Activated gamma-delta T cell treated with anti-CD3 and anti-CD28 coated beads, Interleukin-2, amount 50 U/mL, for 16 hours (primary cell): ENCODE measurements at regions not wholly inside any gene's neighbourhood (a gene's known extent, or its start where the extent isn't known, plus 50 kb on each side); places are given as distances from the start of the nearest gene placed in this dataset.
"Not testable (repeated sequence)": the region's sequence is repeated elsewhere in the genome, so short reads cannot be mapped to it uniquely, and the experiment has no call there.

ENCODE experiments used
- DNase-seq: peaks from one replicate; pipeline ENCODE4 v3.0.0-alpha.2; 2020; ENCODE audit warnings: low read depth

- DNase-seq, result not testable (repeated sequence)
These were observed 411.2 kb downstream of the RAB38 start for GRCh38 chr11:87764075-87764474.

DNA sequence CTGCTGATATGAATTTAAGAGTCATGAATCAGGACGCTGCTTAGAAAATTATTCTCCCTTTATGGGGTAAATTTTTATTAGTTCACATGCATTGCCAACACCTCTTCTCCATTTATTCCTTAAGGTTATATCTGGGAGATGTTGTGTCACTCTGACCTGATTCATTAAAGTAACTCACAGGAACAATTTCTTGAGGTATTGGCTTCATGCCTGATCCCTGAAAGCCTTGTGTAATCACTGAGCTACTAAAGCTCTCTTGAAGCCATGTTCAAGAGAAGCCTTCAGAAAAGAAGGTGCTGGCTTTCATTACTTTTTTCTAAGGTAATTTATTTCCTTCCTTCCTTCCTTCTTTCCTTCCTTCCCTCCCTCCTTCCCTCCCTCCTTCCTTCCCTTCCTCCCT is 420.6 kb downstream of the RAB38 start:
- DNase-seq, result no peak

DNA sequence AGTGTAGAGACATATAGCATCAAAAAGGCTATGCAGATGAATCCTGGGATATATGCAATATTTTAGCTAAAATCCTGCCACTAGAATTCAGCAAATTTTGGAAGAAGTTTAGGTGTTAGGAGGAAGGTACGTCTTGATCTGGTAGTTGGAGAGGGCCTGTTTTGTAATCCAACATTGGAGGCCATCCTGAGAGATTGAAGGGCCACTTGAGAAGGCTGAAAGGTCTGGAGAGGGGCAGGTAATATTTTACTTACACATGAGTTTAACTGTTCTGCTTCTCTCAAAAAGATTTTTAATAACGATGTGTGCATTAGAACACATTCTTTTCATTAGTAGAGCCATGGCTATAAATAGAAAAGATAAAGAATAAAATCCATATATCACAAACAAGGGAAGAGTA is 422.1 kb downstream of the RAB38 start:
- no peak for DNase-seq

GRCh38 chr11:87743007-87743406 is 432.2 kb downstream of the RAB38 start:
- DNase-seq, result no peak

- DNase-seq, result no peak
These were observed 434.3 kb downstream of the RAB38 start for GRCh38 chr11:87740968-87741367.

DNA sequence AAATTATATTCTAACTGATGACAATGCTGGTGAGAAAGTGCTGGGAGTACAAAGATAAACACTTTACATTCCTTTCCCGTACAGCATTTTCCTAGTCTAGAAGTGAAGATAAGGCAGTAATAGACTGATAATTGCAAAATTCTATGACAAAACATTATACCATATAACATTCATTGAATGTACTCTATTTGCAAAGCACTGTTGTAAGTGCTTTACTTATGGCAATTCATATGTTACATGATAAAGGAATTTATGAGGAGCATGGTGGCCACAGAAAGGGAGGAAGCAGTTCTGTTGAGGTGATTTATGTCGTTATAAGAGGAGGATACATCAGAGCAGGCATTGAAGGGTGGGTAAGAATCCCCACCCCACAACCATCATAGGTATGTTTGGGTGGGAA is 434.8 kb downstream of the RAB38 start:
- no peak for DNase-seq

DNA sequence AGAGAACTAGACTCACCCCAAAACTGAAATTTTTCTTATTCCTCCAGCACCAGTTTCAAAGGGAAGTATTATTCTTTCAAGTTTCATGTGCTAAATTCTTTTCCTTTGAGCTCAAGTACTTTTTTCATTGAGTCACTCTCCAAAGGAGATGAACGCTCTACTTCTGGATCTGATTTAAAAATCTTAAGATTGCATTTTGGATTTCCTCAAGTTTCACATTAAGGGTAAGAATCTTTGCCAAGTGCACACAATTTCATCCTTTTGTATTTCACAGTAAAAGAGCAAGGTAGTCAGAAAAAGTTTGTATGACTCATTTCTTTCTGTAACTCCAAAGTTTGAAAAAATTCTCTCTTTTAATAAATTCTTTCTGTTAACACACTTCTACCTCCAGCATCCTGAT is 435.5 kb downstream of the RAB38 start:
- no peak for DNase-seq

DNA sequence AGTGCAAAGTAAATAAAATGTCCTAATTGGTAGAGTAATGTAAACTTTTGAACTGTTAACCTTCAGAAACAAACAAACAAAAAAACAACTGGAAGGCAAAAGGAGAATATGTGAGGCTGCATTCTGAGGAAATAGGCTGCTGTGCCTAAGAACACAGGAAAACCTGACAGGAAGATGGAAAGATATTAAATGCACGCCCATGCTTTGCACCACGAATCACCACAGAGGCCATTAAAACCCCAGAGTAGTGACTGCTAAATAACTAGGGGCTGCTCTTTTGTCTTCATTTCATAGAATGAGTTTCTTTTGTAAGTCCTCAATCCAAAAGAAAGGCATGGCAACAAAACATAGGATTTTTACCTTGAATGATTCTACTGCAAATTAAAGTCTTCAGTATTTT is 436.0 kb downstream of the RAB38 start:
- DNase-seq, result no peak

DNA sequence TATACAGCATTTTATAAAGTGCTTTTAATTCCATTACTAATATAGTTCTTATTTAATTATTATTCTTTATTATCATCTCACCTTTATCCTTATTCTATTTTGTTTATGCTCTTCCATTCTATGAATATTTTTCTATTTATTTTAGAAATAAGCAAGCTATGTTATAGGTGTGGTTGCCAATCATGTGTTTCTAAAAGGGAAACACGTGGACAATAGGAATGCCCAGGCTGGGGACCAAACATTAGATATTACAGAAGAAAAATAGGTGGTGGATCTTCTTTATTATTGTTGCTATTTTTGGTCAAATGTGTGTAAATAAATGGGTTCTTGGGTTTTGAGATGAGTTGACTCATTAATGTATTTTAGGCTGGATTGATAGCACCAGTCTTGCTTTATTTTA is 438.3 kb downstream of the RAB38 start:
- no peak for DNase-seq

GRCh38 chr11:87726506-87726905 is 448.7 kb downstream of the RAB38 start:
- DNase-seq, result no peak

- no peak for DNase-seq
These were observed 450.9 kb downstream of the RAB38 start for GRCh38 chr11:87724358-87724757.

DNA sequence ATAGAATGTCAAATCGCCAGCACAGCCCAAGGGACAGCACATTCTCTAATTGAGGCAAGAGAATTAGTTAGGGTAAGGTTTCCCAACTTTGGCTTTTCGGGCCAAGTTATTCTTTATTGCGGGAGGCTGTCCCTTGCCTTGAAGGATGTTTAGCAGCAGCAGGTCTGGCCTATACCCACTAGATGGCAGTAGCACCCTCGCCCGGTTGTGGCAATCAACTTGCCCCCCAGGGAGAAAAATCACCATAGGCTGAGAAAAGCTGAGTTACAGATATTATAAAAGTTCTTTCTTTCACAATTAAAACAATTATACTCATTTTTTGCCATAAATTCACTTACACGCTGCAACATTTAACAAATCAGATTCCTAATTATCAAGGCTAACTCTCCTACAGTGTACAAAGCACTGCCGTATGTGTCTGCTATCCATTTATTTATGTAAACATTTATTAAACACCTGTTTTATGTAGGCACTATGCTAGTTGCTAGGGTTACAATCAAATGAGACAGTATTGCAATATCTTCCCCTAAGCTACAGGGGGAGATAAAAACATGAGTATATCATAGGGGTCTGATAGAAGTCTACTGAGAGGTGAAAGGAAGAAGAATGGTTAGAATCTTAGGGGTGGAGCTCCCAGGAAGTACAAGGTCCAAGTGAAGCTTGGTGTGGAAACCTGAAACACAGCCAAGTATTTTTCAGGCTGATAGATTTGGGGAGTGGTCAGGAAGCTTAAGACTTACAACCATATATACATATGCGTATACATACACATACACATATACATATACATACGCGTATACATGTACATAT is 452.3 kb downstream of the RAB38 start:
- DNase-seq, result no peak

- DNase-seq, result no peak
These were observed 455.7 kb downstream of the RAB38 start for GRCh38 chr11:87719326-87720073.

DNA sequence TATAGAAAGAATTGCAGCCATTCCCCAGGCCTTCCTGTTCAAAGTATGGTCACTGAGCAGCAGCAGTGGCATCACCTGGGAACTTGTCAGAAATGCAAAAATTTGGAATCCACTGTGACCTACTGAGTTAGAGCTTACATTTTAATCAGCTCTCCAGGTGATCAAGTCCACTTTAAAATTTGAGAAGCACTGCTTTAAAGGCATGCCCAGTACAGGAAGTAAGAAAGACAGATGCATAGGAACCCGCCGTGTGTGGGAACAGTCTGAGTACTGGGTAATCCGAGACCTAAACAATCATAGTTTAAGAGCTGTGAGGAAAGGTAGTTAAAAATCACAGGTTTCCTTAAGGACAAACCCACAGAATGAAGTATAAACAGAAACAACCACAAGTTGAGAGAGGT is 462.4 kb downstream of the RAB38 start:
- DNase-seq, result no peak

DNA sequence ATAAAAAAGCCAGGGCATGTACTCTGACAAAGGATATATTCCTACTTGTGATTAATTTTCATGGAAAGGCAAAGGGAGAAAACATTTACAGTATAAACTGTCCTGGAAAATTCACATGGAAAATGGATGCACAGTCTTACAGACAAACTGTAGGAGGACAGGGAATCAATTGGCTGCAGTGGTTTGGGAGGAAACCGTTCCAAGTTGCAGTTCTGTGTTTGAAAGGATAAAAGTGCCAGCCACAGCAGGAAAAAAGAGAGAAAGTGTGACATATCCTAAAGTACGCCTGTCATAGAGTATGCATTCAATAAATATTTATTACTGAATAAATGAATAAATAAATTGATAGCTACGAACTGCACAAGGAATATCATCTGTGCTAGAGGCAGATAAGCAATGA is 462.9 kb downstream of the RAB38 start:
- DNase-seq, result no peak

DNA sequence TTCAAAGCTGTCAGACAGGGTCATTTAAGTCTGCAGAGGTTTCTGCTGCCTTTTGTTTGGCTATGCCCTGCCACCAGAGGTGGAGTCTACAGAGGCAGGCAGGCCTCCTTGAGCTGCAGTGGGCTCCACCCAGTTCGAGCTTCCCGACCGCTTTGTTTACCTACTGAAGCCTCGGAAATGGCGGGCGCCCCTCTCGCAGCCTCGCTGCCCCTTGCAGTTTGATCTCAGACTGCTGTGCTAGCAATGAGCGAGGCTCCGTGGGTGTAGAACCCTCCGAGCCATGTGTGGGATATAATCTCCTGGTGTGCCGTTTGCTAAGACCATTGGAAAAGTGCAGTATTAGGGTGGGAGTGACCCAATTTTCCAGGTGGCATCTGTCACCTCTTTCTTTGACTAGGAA is 471.7 kb downstream of the RAB38 start:
- not testable (repeated sequence) for DNase-seq

DNA sequence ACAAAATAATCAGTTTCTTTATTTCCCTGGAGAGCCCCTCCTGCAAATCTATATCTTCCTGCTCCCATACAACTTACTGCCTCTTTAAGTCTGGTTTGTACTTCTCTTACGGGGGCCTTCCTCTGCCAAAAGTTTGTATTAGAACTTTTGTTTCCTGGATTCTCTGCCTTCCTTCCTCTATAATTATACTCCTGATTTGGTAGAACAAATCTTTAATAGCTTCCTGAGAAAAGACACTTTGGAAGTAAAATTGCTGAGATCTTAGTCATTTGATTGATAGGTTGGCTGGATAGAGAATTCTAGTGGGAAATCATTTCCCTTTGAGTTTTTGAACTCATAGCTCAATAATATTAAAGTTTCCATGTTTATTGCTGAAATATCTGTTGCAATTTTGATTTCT is 499.2 kb downstream of the RAB38 start:
- DNase-seq, result no peak

GRCh38 chr11:87666730-87667129 is 508.5 kb downstream of the RAB38 start:
- DNase-seq, result no peak

DNA sequence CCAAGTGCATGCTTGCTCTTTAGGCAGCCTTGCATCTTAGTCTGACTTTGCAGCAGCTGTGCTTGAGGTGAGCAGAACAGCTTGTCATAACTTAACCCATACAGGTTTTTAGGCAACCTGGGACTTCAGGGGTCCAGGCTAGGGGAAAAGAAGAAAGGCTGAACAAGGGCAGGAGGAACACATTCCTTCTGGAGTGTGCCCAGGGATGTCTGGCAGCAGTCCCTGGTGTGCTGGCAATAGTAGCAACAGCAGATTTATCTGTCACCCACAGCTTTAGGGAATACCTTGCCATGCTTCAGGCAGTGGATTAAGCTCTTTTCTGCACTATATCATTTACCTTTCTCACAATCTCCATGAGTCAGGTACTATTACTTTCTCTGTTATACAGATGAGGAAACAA is 513.0 kb downstream of the RAB38 start:
- no peak for DNase-seq

DNA sequence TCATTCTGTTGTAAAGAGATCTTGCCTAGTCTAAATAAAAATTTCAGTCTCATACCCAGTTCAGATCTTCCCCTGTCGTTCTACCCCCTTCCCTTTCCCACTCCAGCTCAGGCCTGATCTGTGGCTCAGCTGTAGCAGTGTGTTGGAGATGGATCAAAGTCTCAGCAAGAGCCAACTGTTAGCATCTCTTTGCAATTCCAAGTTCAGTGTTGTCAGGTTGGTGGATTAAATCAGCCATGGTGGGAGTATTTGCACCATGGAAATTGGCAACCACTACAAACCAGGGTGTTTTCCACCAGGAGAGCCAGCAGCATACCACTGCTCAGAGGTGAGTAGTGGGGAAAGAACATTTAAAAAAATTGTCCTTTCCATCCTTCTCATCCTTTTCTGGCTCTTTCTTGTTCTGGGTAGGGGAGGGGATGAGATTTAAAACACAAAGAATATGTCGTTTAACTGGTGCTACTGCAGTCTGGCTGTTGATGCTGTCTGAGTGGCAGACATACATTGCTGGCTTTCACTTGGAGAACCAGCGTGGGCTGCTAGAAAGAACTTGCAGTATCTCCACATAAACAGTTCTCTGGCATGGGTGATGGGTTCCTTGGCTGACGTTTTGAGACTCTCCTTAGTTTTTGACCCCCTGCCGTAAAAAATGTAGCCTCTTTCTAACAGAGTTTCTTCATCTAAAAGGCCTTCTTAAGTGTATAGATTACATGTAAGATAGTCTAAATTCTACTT is 514.1 kb downstream of the RAB38 start:
- DNase-seq, result no peak

DNA sequence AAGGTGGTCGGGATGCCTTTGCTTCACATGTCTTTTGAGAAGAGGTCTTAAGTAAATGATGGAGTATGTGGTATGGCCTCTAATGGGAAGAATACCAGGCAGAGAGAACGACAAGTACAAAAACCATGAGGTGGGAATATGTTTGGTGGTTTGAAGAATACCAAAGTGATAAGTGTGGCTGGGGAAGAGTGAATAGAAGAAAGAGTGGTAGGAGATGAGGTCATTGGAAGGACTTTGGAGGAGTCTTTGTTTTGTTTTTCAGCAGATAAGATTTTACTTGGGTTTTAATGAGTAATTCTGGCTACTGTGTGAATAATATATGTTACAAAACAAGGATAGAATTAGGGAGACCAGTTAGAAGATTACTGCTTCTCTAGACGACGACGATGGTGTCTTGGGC is 515.4 kb downstream of the RAB38 start:
- DNase-seq, result no peak

DNA sequence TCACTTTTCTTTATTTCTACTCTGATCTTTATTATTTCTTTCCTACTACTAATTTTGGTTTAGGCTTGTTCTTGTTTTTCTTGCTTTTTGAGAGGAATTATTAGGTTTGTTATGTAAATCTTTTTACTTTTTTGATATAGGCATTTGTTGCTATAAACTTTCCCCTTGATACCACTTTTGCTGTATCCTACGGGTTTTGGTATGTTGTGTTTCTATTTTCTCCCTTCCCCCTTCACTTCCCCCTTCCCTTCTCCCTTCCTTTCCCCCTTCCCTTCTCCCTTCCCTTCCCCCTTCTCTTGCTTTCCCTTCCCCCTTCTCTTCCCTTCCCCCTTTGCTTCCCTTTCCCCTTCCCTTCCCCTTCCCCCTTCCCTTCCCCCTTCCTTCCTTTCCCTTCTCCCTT is 529.6 kb downstream of the RAB38 start:
- DNase-seq, result no peak

DNA sequence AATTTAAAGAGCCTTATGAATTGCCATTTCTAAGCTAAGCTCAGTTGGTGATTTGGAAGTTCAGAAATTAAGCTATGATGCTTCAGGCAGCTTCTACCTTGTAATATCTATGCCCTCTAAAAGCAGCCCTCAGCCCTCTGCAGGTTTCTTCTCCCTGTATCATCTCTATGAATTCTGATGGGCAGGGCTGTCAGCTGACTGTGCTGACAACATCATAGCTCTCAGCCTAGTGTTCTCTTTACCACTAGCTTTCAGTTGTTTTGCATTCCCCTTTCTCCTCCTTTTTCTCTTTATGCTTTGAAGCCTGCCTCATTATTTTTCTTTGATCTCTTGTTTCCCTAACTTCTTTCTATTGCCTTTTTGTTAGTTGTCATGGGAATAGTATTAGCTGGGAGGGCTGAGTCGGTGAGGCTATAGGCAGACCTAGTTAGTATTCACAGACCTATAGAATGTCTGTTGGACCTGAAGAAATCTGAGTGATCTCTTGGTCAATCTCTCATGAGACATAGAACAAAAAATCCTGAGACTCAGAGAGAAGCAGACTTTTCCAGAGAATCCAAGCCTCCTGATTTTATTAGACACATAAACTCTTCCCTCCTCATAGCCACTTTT is 535.4 kb downstream of the RAB38 start:
- DNase-seq, result no peak
